HL-60 (cell line): ENCODE measurements at regions not wholly inside any gene's neighbourhood (a gene's known extent, or its start where the extent isn't known, plus 50 kb on each side); places are given as distances from the start of the nearest gene placed in this dataset.
"Not testable (repeated sequence)": the region's sequence is repeated elsewhere in the genome, so short reads cannot be mapped to it uniquely, and the experiment has no call there.

ENCODE experiments used
- CTCF ChIP-seq: IDR thresholded peaks from one replicate; pipeline ENCODE4 v1.5.1; 2011; ENCODE audit warnings: low read length, control low read depth, inconsistent platforms; ENCODE audit not compliant: insufficient read depth
- GABPA ChIP-seq: IDR thresholded peaks from 2 replicates; pipeline ENCODE4 v1.6.1; 2012; ENCODE audit warnings: low read depth
- POLR2AphosphoS5 ChIP-seq: IDR thresholded peaks from 2 replicates; pipeline ENCODE4 v1.6.1; 2012; ENCODE audit warnings: low read depth

DNA sequence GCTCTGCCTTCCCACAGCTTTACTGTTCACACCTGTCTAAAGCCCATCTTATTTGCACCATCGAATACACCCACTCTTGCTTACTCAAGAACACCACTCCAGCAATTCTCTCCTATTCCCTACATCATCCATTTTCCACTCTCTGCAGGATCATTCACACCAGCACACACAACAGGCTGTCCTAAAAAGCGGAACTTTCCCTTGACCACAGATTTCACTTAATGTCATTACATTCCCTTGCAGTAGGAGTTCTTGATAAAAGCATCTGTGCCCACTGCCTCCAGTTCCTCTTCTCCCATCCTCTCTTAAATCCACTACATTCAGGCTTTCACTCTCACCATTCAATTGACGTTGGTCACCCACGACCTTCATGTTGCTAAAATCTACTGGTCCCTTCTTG, 103.0 kb upstream of the PABPC3 start:
- TF ChIP-seq CTCF, POLR2AphosphoS5, GABPA: not testable (repeated sequence)
